Mesothelial cell of epicardium (in vitro differentiated cells): ENCODE measurements at regions not wholly inside any gene's neighbourhood (a gene's known extent, or its start where the extent isn't known, plus 50 kb on each side); places are given as distances from the start of the nearest gene placed in this dataset.

Source experiments
- DNase-seq, 2 experiments: peaks; one replicate each; pipeline ENCODE4 v3.0.0; 2021; ENCODE audit warnings: low spot score in 2 of 2; ENCODE audit not compliant: unreplicated experiment in 2 of 2
- H3K27ac Mint-ChIP-seq: 2 replicates; pipeline ENCODE4 v1.8.0; 2021; ENCODE audit warnings: mixed read lengths
- H3K27me3 Mint-ChIP-seq: 2 replicates; pipeline ENCODE4 v1.8.0; 2021; ENCODE audit warnings: low read depth, mixed read lengths
- H3K36me3 Mint-ChIP-seq: 2 replicates; pipeline ENCODE4 v1.8.0; 2021; ENCODE audit warnings: mixed read lengths
- H3K4me1 Mint-ChIP-seq: 2 replicates; pipeline ENCODE4 v1.8.0; 2021; ENCODE audit warnings: mixed read lengths
- H3K4me3 Mint-ChIP-seq: 2 replicates; pipeline ENCODE4 v1.8.0; 2021; ENCODE audit warnings: mild to moderate bottlenecking, moderate library complexity, mixed read lengths
- H3K9me3 Mint-ChIP-seq: 2 replicates; pipeline ENCODE4 v1.8.0; 2021; ENCODE audit warnings: mixed read lengths
- CTCF ChIP-seq: fragments of 200-600 bp; sonication (generic); IDR thresholded peaks from one replicate; pipeline ENCODE4 v1.5.0; 2021; ENCODE audit warnings: antibody characterized with exemption; ENCODE audit not compliant: unreplicated experiment

- no peak for DNase-seq
Observed at GRCh38 chr10:37638569-37638968, 218.8 kb downstream of the ZNF248 start.

GRCh38 chr10:37634351-37634880 is 223.0 kb downstream of the ZNF248 start:
- H3K4me1 Mint-ChIP-seq: no peaks in the 10 kb centered on the region
- H3K9me3 Mint-ChIP-seq: peaks cover 62% of the 10 kb centered on the region
- H3K27me3 Mint-ChIP-seq: no peaks in the 10 kb centered on the region
- no peak overlapping the region for H3K4me3 Mint-ChIP-seq
- TF ChIP-seq CTCF: no peak
- H3K36me3 Mint-ChIP-seq: peaks cover 9% of the 10 kb centered on the region
- DNase-seq: no peak
- no peak overlapping the region for H3K27ac Mint-ChIP-seq

More at GRCh38 chr10:37638569-37638968, 218.8 kb downstream of the ZNF248 start:
- no peak for TF ChIP-seq CTCF
- Mint-ChIP-seq H3K9me3 (peaks cover 58% of the 10 kb centered on the region), H3K27me3 (no peaks in the 10 kb centered on the region), H3K27ac (no peak overlapping the region), H3K4me1 (no peaks in the 10 kb centered on the region), H3K4me3 (no peak overlapping the region), H3K36me3 (peaks cover 6% of the 10 kb centered on the region)

DNA sequence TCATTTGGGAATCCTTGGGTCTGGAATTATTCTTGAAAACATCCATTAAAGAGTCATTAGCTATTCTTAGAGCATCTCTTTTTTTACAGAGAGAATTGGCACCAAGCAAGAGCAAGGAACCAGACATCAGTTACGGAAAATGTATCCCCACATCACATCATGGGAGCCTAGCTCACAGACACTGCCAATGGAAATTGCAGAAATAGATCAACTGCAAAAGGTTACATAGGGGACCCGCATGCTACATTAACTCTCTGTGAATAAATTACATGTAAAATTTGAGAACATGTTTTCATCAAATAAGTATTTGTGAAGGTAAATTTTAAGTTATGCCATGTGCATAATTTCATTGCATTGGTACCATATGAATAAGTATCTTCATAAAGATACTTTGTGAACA is 224.8 kb downstream of the ZNF248 start:
- no peak for DNase-seq
- Mint-ChIP-seq H3K9me3 (peaks cover 57% of the 10 kb centered on the region), H3K4me1 (no peaks in the 10 kb centered on the region), H3K27me3 (no peaks in the 10 kb centered on the region), H3K4me3 (no peak overlapping the region), H3K27ac (no peak overlapping the region), H3K36me3 (peaks cover 3% of the 10 kb centered on the region)
- no peak for TF ChIP-seq CTCF

DNA sequence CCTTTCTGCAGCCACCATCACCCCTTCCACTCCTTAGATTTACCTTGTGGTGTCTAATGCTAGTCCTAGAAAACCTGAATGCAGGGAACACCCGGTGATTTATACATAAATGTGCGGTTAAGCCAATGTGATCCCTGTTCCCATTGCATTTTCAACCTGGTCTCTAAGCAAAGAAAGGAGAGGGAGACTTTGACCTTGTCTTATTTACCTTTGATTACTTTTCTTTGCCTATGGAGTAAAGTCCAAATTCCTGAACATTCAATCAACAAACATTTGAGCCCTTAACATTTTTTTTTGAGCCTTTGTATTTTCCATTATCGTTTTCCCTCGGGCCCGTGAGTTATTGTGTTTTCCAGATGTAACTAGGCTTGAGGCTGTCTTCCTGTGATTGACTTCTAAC is 233.9 kb downstream of the ZNF248 start:
- H3K27me3 Mint-ChIP-seq: no peaks in the 10 kb centered on the region
- H3K4me3 Mint-ChIP-seq: no peak overlapping the region
- H3K9me3 Mint-ChIP-seq: peaks cover 70% of the 10 kb centered on the region
- no peak overlapping the region for H3K27ac Mint-ChIP-seq
- peaks cover 3% of the 10 kb centered on the region for H3K36me3 Mint-ChIP-seq
- no peaks in the 10 kb centered on the region for H3K4me1 Mint-ChIP-seq
- no peak for TF ChIP-seq CTCF
- no peak for DNase-seq

DNA sequence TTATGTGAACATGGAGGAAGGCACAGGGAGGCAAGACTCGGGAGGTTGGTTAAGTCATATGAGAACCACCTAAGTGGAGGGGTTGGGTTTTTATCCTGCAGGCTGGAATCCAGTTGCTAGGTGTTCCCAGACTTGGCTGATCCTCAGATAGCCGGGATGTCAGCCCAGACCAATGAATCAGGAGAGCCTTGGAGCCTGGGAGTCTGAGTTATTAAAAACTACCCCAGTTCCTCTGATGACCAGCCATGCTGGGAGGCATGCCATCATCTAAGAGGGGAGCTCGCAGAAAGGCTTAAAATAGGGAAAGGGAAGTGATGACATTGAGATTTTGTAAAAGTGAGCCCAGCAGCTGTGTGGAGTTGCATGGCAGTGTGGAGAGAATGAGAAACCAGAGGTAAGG is 238.1 kb downstream of the ZNF248 start:
- no peaks in the 10 kb centered on the region for H3K4me1 Mint-ChIP-seq
- no peak overlapping the region for H3K4me3 Mint-ChIP-seq
- H3K9me3 Mint-ChIP-seq: peaks cover 75% of the 10 kb centered on the region
- no peak overlapping the region for H3K27ac Mint-ChIP-seq
- DNase-seq: no peak
- H3K36me3 Mint-ChIP-seq: peaks cover 3% of the 10 kb centered on the region
- TF ChIP-seq CTCF: no peak
- H3K27me3 Mint-ChIP-seq: no peaks in the 10 kb centered on the region

- H3K27me3 Mint-ChIP-seq: no peaks in the 10 kb centered on the region
- no peak for DNase-seq
- H3K4me3 Mint-ChIP-seq: no peak overlapping the region
- TF ChIP-seq CTCF: no peak
- peaks cover 6% of the 10 kb centered on the region for H3K36me3 Mint-ChIP-seq
- H3K4me1 Mint-ChIP-seq: no peaks in the 10 kb centered on the region
- peaks cover 67% of the 10 kb centered on the region for H3K9me3 Mint-ChIP-seq
- H3K27ac Mint-ChIP-seq: no peak overlapping the region
Observed at GRCh38 chr10:37588299-37588698, 269.1 kb downstream of the ZNF248 start.
